ENCODE measurements at regions not wholly inside any gene's neighbourhood (a gene's known extent, or its start where the extent isn't known, plus 50 kb on each side); places are given as distances from the start of the nearest gene placed in this dataset.

- Histone ChIP-seq H3K27ac (ENCODE audit: extremely low read depth, low read depth, low read length) (no peak overlapping the region), H3K4me1 (ENCODE audit: control insufficient read depth, insufficient read depth, low read length) (no peaks in the 10 kb centered on the region), H3K9me3 (ENCODE audit: control insufficient read depth, insufficient read depth, low read depth, low read length) (no peaks in the 10 kb centered on the region), H3K4me3 (ENCODE audit: low read depth, low read length) (no peak overlapping the region), H3K36me3 (ENCODE audit: control insufficient read depth in 2 of 2, insufficient read depth in 1 of 2, low read length in 2 of 2) (no peaks in the 10 kb centered on the region)
- TF ChIP-seq, protein P1, sequence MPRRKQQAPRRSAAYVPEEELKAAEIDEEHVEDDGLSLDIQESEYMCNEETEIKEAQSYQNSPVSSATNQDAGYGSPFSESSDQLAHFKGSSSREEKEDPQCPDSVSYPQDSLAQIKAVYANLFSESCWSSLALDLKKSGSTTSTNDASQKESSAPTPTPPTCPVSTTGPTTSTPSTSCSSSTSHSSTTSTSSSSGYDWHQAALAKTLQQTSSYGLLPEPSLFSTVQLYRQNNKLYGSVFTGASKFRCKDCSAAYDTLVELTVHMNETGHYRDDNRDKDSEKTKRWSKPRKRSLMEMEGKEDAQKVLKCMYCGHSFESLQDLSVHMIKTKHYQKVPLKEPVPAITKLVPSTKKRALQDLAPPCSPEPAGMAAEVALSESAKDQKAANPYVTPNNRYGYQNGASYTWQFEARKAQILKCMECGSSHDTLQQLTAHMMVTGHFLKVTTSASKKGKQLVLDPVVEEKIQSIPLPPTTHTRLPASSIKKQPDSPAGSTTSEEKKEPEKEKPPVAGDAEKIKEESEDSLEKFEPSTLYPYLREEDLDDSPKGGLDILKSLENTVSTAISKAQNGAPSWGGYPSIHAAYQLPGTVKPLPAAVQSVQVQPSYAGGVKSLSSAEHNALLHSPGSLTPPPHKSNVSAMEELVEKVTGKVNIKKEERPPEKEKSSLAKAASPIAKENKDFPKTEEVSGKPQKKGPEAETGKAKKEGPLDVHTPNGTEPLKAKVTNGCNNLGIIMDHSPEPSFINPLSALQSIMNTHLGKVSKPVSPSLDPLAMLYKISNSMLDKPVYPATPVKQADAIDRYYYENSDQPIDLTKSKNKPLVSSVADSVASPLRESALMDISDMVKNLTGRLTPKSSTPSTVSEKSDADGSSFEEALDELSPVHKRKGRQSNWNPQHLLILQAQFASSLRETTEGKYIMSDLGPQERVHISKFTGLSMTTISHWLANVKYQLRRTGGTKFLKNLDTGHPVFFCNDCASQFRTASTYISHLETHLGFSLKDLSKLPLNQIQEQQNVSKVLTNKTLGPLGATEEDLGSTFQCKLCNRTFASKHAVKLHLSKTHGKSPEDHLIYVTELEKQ (tag by site-specific recombination; IDR thresholded peaks at IDR 0.05; ENCODE audit: borderline replicate concordance): no peak
- no peak for TF ChIP-seq PBX3 (CRISPR knock-in tag; IDR thresholded peaks at IDR 0.05)
- no peak for TF ChIP-seq ZNF146 (tag by site-specific recombination; IDR thresholded peaks at IDR 0.05)
- no peak for TF ChIP-seq ZFP3 (tag by site-specific recombination; IDR thresholded peaks at IDR 0.05; ENCODE audit: low read depth)
- TF ChIP-seq AEBP2 (tag by site-specific recombination; IDR thresholded peaks at IDR 0.05; ENCODE audit: borderline replicate concordance): no peak
- no peak for TF ChIP-seq ZNF121 (tag by site-specific recombination; IDR thresholded peaks at IDR 0.05)
- no peak for TF ChIP-seq ZNF785 (tag by site-specific recombination; IDR thresholded peaks at IDR 0.05)
- TF ChIP-seq ZNF692 (tag by site-specific recombination; IDR thresholded peaks at IDR 0.05): no peak
- TF ChIP-seq ZFHX2 (tag by site-specific recombination; conservative IDR thresholded peaks at IDR 0.05): no peak
- TF ChIP-seq, protein P2, sequence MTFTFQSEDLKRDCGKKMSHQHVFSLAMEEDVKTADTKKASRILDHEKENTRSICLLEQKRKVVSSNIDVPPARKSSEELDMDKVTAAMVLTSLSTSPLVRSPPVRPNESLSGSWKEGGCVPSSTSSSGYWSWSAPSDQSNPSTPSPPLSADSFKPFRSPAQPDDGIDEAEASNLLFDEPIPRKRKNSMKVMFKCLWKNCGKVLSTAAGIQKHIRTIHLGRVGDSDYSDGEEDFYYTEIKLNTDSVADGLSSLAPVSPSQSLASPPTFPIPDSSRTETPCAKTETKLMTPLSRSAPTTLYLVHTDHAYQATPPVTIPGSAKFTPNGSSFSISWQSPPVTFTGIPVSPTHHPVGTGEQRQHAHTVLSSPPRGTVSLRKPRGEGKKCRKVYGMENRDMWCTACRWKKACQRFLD (tag by site-specific recombination; IDR thresholded peaks at IDR 0.05): no peak
- ChIA-PET POLR2A (no interaction called here), CTCF (interaction anchor here (0.6 kb wide), 1 partner anchor 46 kb away, joined by 3 read pairs; no protein-coding TSS in a partner anchor)
Observed at GRCh38 chr4:120005527-120005926, 61.1 kb downstream of the MAD2L1 start.

DNA sequence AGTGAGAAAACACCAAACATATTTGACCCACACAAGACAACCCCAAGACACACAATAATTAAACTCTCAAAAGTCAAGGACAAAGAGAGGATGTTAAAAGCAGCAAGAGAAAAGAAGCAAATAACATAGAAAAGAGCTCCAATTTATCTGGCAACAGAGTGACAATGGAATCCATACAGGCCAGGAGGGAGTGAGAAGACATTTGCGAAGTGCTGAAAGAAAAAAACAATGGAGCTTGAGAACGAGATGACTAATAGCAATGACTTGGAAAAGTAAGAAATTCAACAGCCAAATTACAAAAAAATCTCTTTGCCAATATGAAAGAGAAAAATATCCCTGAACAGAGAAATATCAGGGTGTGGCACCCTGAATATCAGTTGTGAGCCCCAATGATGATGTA lies 61.6 kb downstream of the MAD2L1 start:
- CTCF ChIA-PET: interaction anchor here (0.6 kb wide), 1 partner anchor 46 kb away, joined by 3 read pairs; no protein-coding TSS in a partner anchor
- POLR2A ChIA-PET: no interaction called here
- no peaks in the 10 kb centered on the region for H3K9me3 ChIP-seq (ENCODE audit: control insufficient read depth, insufficient read depth, low read depth, low read length)
- no peak for TF ChIP-seq ZNF48 (tag by site-specific recombination; IDR thresholded peaks at IDR 0.05)
- no peak overlapping the region for H3K4me3 ChIP-seq (ENCODE audit: low read depth, low read length)
- no peaks in the 10 kb centered on the region for H3K36me3 ChIP-seq (ENCODE audit: control insufficient read depth in 2 of 2, insufficient read depth in 1 of 2, low read length in 2 of 2)
- H3K27ac ChIP-seq (ENCODE audit: extremely low read depth, low read depth, low read length): no peak overlapping the region
- H3K4me1 ChIP-seq (ENCODE audit: control insufficient read depth, insufficient read depth, low read length): no peaks in the 10 kb centered on the region

GRCh38 chr4:120004054-120004453 lies 62.6 kb downstream of the MAD2L1 start:
- H3K36me3 ChIP-seq (ENCODE audit: control insufficient read depth in 2 of 2, insufficient read depth in 1 of 2, low read length in 2 of 2): no peaks in the 10 kb centered on the region
- H3K4me3 ChIP-seq (ENCODE audit: low read depth, low read length): no peak overlapping the region
- H3K9me3 ChIP-seq (ENCODE audit: control insufficient read depth, insufficient read depth, low read depth, low read length): no peaks in the 10 kb centered on the region
- POLR2A ChIA-PET: no interaction called here
- no peak overlapping the region for H3K27ac ChIP-seq (ENCODE audit: extremely low read depth, low read depth, low read length)
- H3K4me1 ChIP-seq (ENCODE audit: control insufficient read depth, insufficient read depth, low read length): no peaks in the 10 kb centered on the region
- CTCF ChIA-PET: interaction anchor here (0.6 kb wide), 1 partner anchor 385 kb away, joined by 3 read pairs; no protein-coding TSS in a partner anchor
- no peak for TF ChIP-seq ZNF513 (tag by site-specific recombination; IDR thresholded peaks at IDR 0.05)
- TF ChIP-seq ZNF175 (tag by site-specific recombination; IDR thresholded peaks at IDR 0.05): no peak
- TF ChIP-seq ZNF837 (tag by site-specific recombination; IDR thresholded peaks at IDR 0.05): no peak
- TF ChIP-seq, protein P3, sequence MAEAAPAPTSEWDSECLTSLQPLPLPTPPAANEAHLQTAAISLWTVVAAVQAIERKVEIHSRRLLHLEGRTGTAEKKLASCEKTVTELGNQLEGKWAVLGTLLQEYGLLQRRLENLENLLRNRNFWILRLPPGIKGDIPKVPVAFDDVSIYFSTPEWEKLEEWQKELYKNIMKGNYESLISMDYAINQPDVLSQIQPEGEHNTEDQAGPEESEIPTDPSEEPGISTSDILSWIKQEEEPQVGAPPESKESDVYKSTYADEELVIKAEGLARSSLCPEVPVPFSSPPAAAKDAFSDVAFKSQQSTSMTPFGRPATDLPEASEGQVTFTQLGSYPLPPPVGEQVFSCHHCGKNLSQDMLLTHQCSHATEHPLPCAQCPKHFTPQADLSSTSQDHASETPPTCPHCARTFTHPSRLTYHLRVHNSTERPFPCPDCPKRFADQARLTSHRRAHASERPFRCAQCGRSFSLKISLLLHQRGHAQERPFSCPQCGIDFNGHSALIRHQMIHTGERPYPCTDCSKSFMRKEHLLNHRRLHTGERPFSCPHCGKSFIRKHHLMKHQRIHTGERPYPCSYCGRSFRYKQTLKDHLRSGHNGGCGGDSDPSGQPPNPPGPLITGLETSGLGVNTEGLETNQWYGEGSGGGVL (tag by site-specific recombination; IDR thresholded peaks at IDR 0.05): no peak
- TF ChIP-seq SP3 (tag by site-specific recombination; IDR thresholded peaks at IDR 0.05): no peak
- TF ChIP-seq ZNF776 (tag by site-specific recombination; IDR thresholded peaks at IDR 0.05; ENCODE audit: borderline replicate concordance): no peak
- no peak for TF ChIP-seq MYNN (tag by site-specific recombination; IDR thresholded peaks at IDR 0.05; ENCODE audit: borderline replicate concordance)
- TF ChIP-seq ZNF621 (tag by site-specific recombination; IDR thresholded peaks at IDR 0.05): no peak
- TF ChIP-seq ZNF223 (tag by site-specific recombination; IDR thresholded peaks at IDR 0.05): no peak

Measured in HEK293 (cell line).